ENCODE measurements at regions not wholly inside any gene's neighbourhood (a gene's known extent, or its start where the extent isn't known, plus 50 kb on each side); places are given as distances from the start of the nearest gene placed in this dataset.

DNA sequence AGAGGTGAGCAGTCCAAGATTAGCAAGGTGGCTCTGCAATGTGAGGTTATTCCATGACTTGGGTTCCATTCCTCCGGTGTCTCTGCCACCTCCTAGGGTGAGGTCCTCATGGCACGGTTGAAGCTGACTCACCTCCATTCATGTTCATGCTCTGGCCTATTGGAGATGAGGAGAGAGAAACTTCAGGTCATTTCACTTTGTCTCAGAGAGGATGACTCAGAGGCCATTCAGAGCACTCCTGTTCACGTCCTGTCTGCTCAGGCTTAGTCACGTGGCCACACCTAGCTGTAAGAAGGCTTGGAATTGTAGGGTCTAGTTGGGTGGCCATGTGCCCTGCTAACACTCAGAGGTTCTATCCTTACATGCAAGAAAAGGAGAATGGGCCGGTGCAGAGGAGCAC lies 67.5 kb upstream of the MBOAT2 start:
- peaks cover 3 to 18% of the 10 kb centered on the region in 2 experiments for H3K9me3 ChIP-seq (ENCODE audit: control insufficient read depth in 1 of 2, insufficient read depth in 1 of 2, low read length in 2 of 2)
- peaks cover 0 to 7% of the 10 kb centered on the region in 2 experiments for H3K27me3 ChIP-seq (ENCODE audit: control insufficient read depth in 1 of 2, insufficient read depth in 2 of 2, low read length in 2 of 2)
- H3K36me3 Mint-ChIP-seq (ENCODE audit: low read depth), result no peaks in the 10 kb centered on the region
- no peak for ATAC-seq (ENCODE audit: poor library complexity)
- H3K4me1 ChIP-seq (ENCODE audit: insufficient read depth, low read length), result no peaks in the 10 kb centered on the region
- H3K36me3 ChIP-seq (ENCODE audit: insufficient read depth, low read length), result no peaks in the 10 kb centered on the region
- peaks cover 20% of the 10 kb centered on the region for H3K9me3 Mint-ChIP-seq
- TF ChIP-seq, protein P1, sequence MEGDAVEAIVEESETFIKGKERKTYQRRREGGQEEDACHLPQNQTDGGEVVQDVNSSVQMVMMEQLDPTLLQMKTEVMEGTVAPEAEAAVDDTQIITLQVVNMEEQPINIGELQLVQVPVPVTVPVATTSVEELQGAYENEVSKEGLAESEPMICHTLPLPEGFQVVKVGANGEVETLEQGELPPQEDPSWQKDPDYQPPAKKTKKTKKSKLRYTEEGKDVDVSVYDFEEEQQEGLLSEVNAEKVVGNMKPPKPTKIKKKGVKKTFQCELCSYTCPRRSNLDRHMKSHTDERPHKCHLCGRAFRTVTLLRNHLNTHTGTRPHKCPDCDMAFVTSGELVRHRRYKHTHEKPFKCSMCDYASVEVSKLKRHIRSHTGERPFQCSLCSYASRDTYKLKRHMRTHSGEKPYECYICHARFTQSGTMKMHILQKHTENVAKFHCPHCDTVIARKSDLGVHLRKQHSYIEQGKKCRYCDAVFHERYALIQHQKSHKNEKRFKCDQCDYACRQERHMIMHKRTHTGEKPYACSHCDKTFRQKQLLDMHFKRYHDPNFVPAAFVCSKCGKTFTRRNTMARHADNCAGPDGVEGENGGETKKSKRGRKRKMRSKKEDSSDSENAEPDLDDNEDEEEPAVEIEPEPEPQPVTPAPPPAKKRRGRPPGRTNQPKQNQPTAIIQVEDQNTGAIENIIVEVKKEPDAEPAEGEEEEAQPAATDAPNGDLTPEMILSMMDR (IDR thresholded peaks at IDR 0.05), result no peak
- peaks cover 21% of the 10 kb centered on the region for H3K27me3 Mint-ChIP-seq
- ChIA-PET POLR2A (no interaction called here), CTCF (no interaction called here)
- H3K27ac Mint-ChIP-seq, result no peak overlapping the region
- H3K4me1 Mint-ChIP-seq (ENCODE audit: low read depth), result no peaks in the 10 kb centered on the region
- H3K4me3 ChIP-seq (ENCODE audit: low read length), result no peak overlapping the region
- intact Hi-C loops (cut with DNase I, micrococcal nuclease), result no loop called here
- H3K4me3 Mint-ChIP-seq, result no peak overlapping the region
- no peak overlapping the region for H3K27ac ChIP-seq (ENCODE audit: low read depth in 1 of 2, low read length in 2 of 2)
- no peak for DNase-seq

DNA sequence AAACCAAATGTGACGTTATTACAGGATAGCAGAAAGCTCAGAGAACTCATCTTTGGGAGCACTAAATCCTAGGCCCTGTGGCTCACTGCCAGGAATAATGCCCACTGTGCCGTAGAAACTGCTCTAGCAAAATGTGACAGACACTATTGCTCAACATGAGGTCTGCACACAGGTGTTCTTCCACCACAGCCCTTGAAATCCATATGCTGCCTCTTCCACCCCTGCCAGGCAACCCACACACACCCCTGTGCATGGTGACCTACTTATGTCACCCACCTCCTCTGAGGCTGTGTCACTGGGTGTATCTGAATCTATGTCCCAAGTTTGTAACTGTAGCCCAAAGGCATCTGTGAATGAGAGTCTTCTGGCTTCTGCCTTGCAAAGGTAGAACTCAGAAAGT lies 66.1 kb upstream of the MBOAT2 start:
- no peaks in the 10 kb centered on the region for H3K36me3 ChIP-seq (ENCODE audit: insufficient read depth, low read length)
- TF ChIP-seq, protein P1 (IDR thresholded peaks at IDR 0.05), result no peak
- peaks cover 3 to 28% of the 10 kb centered on the region in 2 experiments for H3K9me3 ChIP-seq (ENCODE audit: control insufficient read depth in 1 of 2, insufficient read depth in 1 of 2, low read length in 2 of 2)
- Mint-ChIP-seq H3K27me3 (peaks cover 26% of the 10 kb centered on the region), H3K27ac (no peak overlapping the region), H3K9me3 (peaks cover 23% of the 10 kb centered on the region), H3K4me1 (ENCODE audit: low read depth) (no peaks in the 10 kb centered on the region), H3K4me3 (no peak overlapping the region), H3K36me3 (ENCODE audit: low read depth) (no peaks in the 10 kb centered on the region)
- H3K4me1 ChIP-seq (ENCODE audit: insufficient read depth, low read length), result no peaks in the 10 kb centered on the region
- POLR2A ChIA-PET, result no interaction called here
- no peak overlapping the region for H3K27ac ChIP-seq (ENCODE audit: low read depth in 1 of 2, low read length in 2 of 2)
- DNase-seq (no peak), ATAC-seq (ENCODE audit: poor library complexity) (no peak)
- intact Hi-C loops (cut with DNase I, micrococcal nuclease), result no loop called here
- CTCF ChIA-PET, result no interaction called here
- peaks cover 0 to 7% of the 10 kb centered on the region in 2 experiments for H3K27me3 ChIP-seq (ENCODE audit: control insufficient read depth in 1 of 2, insufficient read depth in 2 of 2, low read length in 2 of 2)
- no peak overlapping the region for H3K4me3 ChIP-seq (ENCODE audit: low read length)

- CTCF ChIA-PET, result no interaction called here
- H3K9me3 ChIP-seq (ENCODE audit: control insufficient read depth in 1 of 2, insufficient read depth in 1 of 2, low read length in 2 of 2), result peaks cover 0 to 33% of the 10 kb centered on the region in 2 experiments
- no peak for ATAC-seq (ENCODE audit: poor library complexity)
- H3K27me3 ChIP-seq (ENCODE audit: control insufficient read depth in 1 of 2, insufficient read depth in 2 of 2, low read length in 2 of 2), result peaks cover 0 to 7% of the 10 kb centered on the region in 2 experiments
- H3K4me1 ChIP-seq (ENCODE audit: insufficient read depth, low read length), result no peaks in the 10 kb centered on the region
- no peak for DNase-seq
- H3K27ac ChIP-seq (ENCODE audit: low read depth in 1 of 2, low read length in 2 of 2), result no peak overlapping the region
- H3K27me3 Mint-ChIP-seq, result peaks cover 27% of the 10 kb centered on the region
- intact Hi-C loops (cut with DNase I, micrococcal nuclease), result no loop called here
- no peaks in the 10 kb centered on the region for H3K4me1 Mint-ChIP-seq (ENCODE audit: low read depth)
- no peaks in the 10 kb centered on the region for H3K36me3 ChIP-seq (ENCODE audit: insufficient read depth, low read length)
- H3K27ac Mint-ChIP-seq, result no peak overlapping the region
- POLR2A ChIA-PET, result no interaction called here
- peaks cover 25% of the 10 kb centered on the region for H3K9me3 Mint-ChIP-seq
- TF ChIP-seq, protein P1 (IDR thresholded peaks at IDR 0.05), result no peak
- H3K4me3 Mint-ChIP-seq, result no peak overlapping the region
- no peak overlapping the region for H3K4me3 ChIP-seq (ENCODE audit: low read length)
- no peaks in the 10 kb centered on the region for H3K36me3 Mint-ChIP-seq (ENCODE audit: low read depth)
These were observed 62.4 kb upstream of the MBOAT2 start for GRCh38 chr2:9065901-9066300.

Data from CD4-positive, alpha-beta T cell (primary cell).